Peyer's patch (tissue), 4 donors: ENCODE measurements at regions not wholly inside any gene's neighbourhood (a gene's known extent, or its start where the extent isn't known, plus 50 kb on each side); places are given as distances from the start of the nearest gene placed in this dataset.

Experiments
- DNase-seq, 3 donors: peaks; one replicate each; pipeline ENCODE4 v3.0.0-alpha.2; 2017 to 2019
- H3K27ac ChIP-seq, 4 donors: fragments of 200-600 bp; sonication (generic); one replicate each; pipeline ENCODE4 v1.5.1; 2016 to 2019
- H3K27me3 ChIP-seq, 2 donors: fragments of 200-600 bp; sonication (generic); one replicate each; pipeline ENCODE4 v1.5.1; 2019
- H3K36me3 ChIP-seq, 3 donors: fragments of 200-600 bp; sonication (generic); one replicate each; pipeline ENCODE4 v1.5.1; 2016 to 2019
- H3K4me1 ChIP-seq, 4 donors: fragments of 200-600 bp; sonication (generic); one replicate each; pipeline ENCODE4 v1.5.1; 2016 to 2019
- H3K4me3 ChIP-seq, 4 donors: fragments of 200-600 bp; sonication (generic); 1 replicate in 3 of 4; 2 replicates in 1 of 4; pipeline ENCODE4 v1.5.1; 2016 to 2019; ENCODE audit warnings: mild to moderate bottlenecking in 1 of 4
- H3K9me3 ChIP-seq, 4 donors: fragments of 200-600 bp; sonication (generic); one replicate each; pipeline ENCODE4 v1.5.1; 2016 to 2019; ENCODE audit warnings: mild to moderate bottlenecking in 1 of 4
- POLR2A ChIP-seq, 2 donors: fragments of 450-650 bp; IDR thresholded peaks; one replicate each; pipeline ENCODE4 v1.5.1; 2017; ENCODE audit warnings: antibody characterized with exemption in 2 of 2, mild to moderate bottlenecking in 2 of 2, moderate library complexity in 2 of 2
- TF ChIP-seq, protein P1 (sequence below), 6 experiments: fragments of 450-650 bp in 4 of 6; fragments of 200-600 bp in 2 of 6; sonication (generic) in 1 of 6; IDR thresholded peaks; one replicate each; pipeline ENCODE4 v1.5.1; 2017 to 2019; ENCODE audit warnings: antibody characterized with exemption in 6 of 6, mild to moderate bottlenecking in 3 of 6, moderate library complexity in 1 of 6

DNA sequence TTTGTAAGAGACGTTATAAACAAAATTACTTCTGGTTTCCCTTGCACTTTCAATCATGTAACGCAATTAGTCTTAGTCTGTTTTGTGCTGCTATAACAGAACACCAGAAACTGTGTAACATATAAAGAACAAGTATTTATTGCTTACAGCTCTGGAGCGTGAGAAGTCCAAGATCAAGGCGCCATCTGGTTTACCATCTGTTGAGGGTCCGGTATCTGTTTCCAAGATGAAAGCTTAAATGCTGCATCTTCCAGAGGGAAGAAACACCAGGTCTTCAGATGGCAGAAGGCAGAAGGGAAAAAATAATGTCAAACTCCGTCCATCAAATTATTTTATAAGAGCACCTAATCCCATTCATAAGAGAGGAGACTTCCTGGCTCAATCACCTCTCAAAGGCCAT is 474.1 kb downstream of the PDGFC start:
- Histone ChIP-seq H3K9me3 (no peaks in the 10 kb centered on the region), H3K4me3 (no peak overlapping the region), H3K27ac (no peak overlapping the region), H3K27me3 (no peaks in the 10 kb centered on the region), H3K4me1 (no peaks in the 10 kb centered on the region), H3K36me3 (no peaks in the 10 kb centered on the region)
- TF ChIP-seq, protein P1, sequence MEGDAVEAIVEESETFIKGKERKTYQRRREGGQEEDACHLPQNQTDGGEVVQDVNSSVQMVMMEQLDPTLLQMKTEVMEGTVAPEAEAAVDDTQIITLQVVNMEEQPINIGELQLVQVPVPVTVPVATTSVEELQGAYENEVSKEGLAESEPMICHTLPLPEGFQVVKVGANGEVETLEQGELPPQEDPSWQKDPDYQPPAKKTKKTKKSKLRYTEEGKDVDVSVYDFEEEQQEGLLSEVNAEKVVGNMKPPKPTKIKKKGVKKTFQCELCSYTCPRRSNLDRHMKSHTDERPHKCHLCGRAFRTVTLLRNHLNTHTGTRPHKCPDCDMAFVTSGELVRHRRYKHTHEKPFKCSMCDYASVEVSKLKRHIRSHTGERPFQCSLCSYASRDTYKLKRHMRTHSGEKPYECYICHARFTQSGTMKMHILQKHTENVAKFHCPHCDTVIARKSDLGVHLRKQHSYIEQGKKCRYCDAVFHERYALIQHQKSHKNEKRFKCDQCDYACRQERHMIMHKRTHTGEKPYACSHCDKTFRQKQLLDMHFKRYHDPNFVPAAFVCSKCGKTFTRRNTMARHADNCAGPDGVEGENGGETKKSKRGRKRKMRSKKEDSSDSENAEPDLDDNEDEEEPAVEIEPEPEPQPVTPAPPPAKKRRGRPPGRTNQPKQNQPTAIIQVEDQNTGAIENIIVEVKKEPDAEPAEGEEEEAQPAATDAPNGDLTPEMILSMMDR (IDR thresholded peaks at IDR 0.05), result no peak
- TF ChIP-seq POLR2A (IDR thresholded peaks at IDR 0.05), result no peak
- DNase-seq, result no peak

DNA sequence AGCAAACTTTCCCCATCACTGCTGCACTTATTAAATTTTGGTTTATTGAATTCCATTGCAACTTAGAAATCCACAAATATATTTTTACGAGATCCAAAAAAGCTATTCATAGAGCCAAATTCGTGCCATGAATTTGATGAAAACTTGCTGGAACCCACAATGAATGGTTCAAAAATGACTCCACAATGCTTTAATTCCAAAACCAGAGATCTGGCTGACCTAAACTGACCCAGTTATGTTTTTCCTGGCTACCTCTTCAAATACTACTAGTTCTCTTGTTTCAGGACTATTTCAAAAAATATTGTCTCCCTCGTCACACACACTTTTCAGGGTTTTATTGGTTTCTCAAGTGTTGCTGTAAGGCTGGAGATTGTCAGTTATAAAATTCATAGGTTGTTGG is 474.8 kb downstream of the PDGFC start:
- H3K4me3 ChIP-seq, result no peak overlapping the region
- DNase-seq, result no peak
- H3K9me3 ChIP-seq, result no peaks in the 10 kb centered on the region
- TF ChIP-seq POLR2A (IDR thresholded peaks at IDR 0.05), result no peak
- TF ChIP-seq, protein P1 (IDR thresholded peaks at IDR 0.05), result no peak
- H3K36me3 ChIP-seq, result no peaks in the 10 kb centered on the region
- H3K4me1 ChIP-seq, result no peaks in the 10 kb centered on the region
- no peak overlapping the region for H3K27ac ChIP-seq
- no peaks in the 10 kb centered on the region for H3K27me3 ChIP-seq

GRCh38 chr4:156495836-156496235 is 475.8 kb downstream of the PDGFC start:
- H3K4me3 ChIP-seq, result no peak overlapping the region
- H3K27ac ChIP-seq, result no peak overlapping the region
- H3K27me3 ChIP-seq, result no peaks in the 10 kb centered on the region
- no peaks in the 10 kb centered on the region for H3K4me1 ChIP-seq
- no peaks in the 10 kb centered on the region for H3K9me3 ChIP-seq
- DNase-seq, result no peak
- H3K36me3 ChIP-seq, result no peaks in the 10 kb centered on the region
- TF ChIP-seq, protein P1 (IDR thresholded peaks at IDR 0.05), result no peak
- TF ChIP-seq POLR2A (IDR thresholded peaks at IDR 0.05), result no peak

- no peaks in the 10 kb centered on the region for H3K27me3 ChIP-seq
- TF ChIP-seq, protein P1 (IDR thresholded peaks at IDR 0.05), result no peak
- TF ChIP-seq POLR2A (IDR thresholded peaks at IDR 0.05), result no peak
- DNase-seq, result no peak
- no peaks in the 10 kb centered on the region for H3K36me3 ChIP-seq
- H3K4me1 ChIP-seq, result no peaks in the 10 kb centered on the region
- H3K27ac ChIP-seq, result no peak overlapping the region
- no peak overlapping the region for H3K4me3 ChIP-seq
- H3K9me3 ChIP-seq, result no peaks in the 10 kb centered on the region
Observed at GRCh38 chr4:156495091-156495490, 476.5 kb downstream of the PDGFC start.

GRCh38 chr4:156493858-156494257 is 477.7 kb downstream of the PDGFC start:
- DNase-seq, result no peak
- Histone ChIP-seq H3K4me3 (no peak overlapping the region), H3K9me3 (no peaks in the 10 kb centered on the region), H3K27ac (no peak overlapping the region), H3K27me3 (no peaks in the 10 kb centered on the region), H3K4me1 (no peaks in the 10 kb centered on the region), H3K36me3 (no peaks in the 10 kb centered on the region)
- TF ChIP-seq POLR2A (IDR thresholded peaks at IDR 0.05), result no peak
- TF ChIP-seq, protein P1 (IDR thresholded peaks at IDR 0.05), result no peak

DNA sequence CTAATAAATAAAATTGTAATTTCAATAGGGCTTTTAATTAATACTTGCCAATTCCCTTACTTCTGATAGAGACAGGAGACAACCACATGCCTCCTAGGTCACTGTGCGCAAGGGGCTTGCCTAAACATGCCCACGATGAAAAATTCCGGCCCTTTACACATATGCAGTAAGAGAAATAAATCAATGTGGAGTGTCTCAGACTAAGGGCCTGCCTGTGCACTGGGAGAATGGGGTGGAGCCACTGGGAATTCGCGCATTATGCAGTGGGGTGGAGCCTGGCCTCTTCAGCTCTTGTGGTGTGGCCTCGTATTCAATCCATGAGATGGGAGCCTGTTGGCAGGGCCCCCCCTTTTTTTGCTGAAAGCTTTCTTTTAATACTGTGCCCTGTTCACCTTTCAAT is 484.5 kb downstream of the PDGFC start:
- Histone ChIP-seq H3K4me1 (no peaks in the 10 kb centered on the region), H3K27me3 (no peaks in the 10 kb centered on the region), H3K27ac (no peak overlapping the region), H3K36me3 (no peaks in the 10 kb centered on the region), H3K4me3 (no peak overlapping the region), H3K9me3 (no peaks in the 10 kb centered on the region)
- no peak for DNase-seq
- TF ChIP-seq, protein P1 (IDR thresholded peaks at IDR 0.05), result no peak
- no peak for TF ChIP-seq POLR2A (IDR thresholded peaks at IDR 0.05)
